ENCODE measurements at regions not wholly inside any gene's neighbourhood (a gene's known extent, or its start where the extent isn't known, plus 50 kb on each side); places are given as distances from the start of the nearest gene placed in this dataset.

GRCh38 chr11:129750343-129751292 is 65.0 kb upstream of the TMEM45B start:
- peaks cover 35% of the 10 kb centered on the region for H3K27me3 Mint-ChIP-seq (ENCODE audit: low read depth)
- DNase-seq = peak; percentile 81
- Histone ChIP-seq H4K5ac (ENCODE audit: insufficient read length, low read depth, low read length) (no peak overlapping the region), H3K4me1 (ENCODE audit: insufficient read depth, low read length) (no peaks in the 10 kb centered on the region), H2BK120ac (ENCODE audit: low read depth, low read length, poor library complexity, severe bottlenecking) (no peak overlapping the region), H2BK5ac (ENCODE audit: insufficient read length, low read length) (no peak overlapping the region), H3K27ac (ENCODE audit: insufficient read length, low read depth, low read length) (no peak overlapping the region), H2BK20ac (ENCODE audit: low read depth, low read length, poor library complexity, severe bottlenecking) (no peak overlapping the region), H3K14ac (ENCODE audit: insufficient read depth, low read length) (peak overlapping the region; percentile 74; the same call in 1 of the 2 replicates), H3K23me2 (ENCODE audit: insufficient read length, low read depth, low read length, poor library complexity, severe bottlenecking) (no peaks in the 10 kb centered on the region), H3K18ac (ENCODE audit: insufficient read length, low read depth, low read length) (peak overlapping the region; percentile 65), H3K79me1 (ENCODE audit: insufficient read depth, low read depth, low read length, poor library complexity, severe bottlenecking) (no peaks in the 10 kb centered on the region), H3K27me3 (ENCODE audit: insufficient read depth, low read length) (no peaks in the 10 kb centered on the region; the same call in 1 of the 2 replicates), H4K20me1 (ENCODE audit: control insufficient read depth, insufficient read depth, insufficient read length) (no peaks in the 10 kb centered on the region), H4K91ac (ENCODE audit: insufficient read length, low read depth, low read length) (no peak overlapping the region), H2BK12ac (ENCODE audit: insufficient read length, low read depth, low read length) (no peak overlapping the region), H2AFZ (ENCODE audit: low read length) (no peak overlapping the region), H3K4me2 (ENCODE audit: insufficient read depth, insufficient read length, low read length) (peak overlapping the region; percentile 30), H3T11ph (ENCODE audit: low read length) (no peak overlapping the region), H3K56ac (ENCODE audit: insufficient read length, low read depth, low read length) (no peak overlapping the region), H3K23ac (ENCODE audit: insufficient read length, low read depth, low read length) (no peak overlapping the region), H3K79me2 (ENCODE audit: insufficient read depth, low read length) (no peaks in the 10 kb centered on the region), H4K8ac (replicated peaks; ENCODE audit: insufficient read length, low read depth, low read length) (no peak overlapping the region), H2AK5ac (ENCODE audit: insufficient read length, low read length) (no peak overlapping the region), H3K9ac (ENCODE audit: extremely low read depth, insufficient read length, low read length) (no peak overlapping the region), H2BK15ac (ENCODE audit: low read depth, low read length) (no peak overlapping the region), H3K9me3 (ENCODE audit: control insufficient read depth, low read depth, low read length) (no peaks in the 10 kb centered on the region), H3K4ac (ENCODE audit: low read depth, low read length) (no peak overlapping the region)
- H3K9me3 Mint-ChIP-seq = peaks cover 18 to 20% of the 10 kb centered on the region in 2 experiments; a peak in 4 of 5 replicates
- peaks cover 0 to 5% (median 3%) of the 10 kb centered on the region in 3 experiments; a peak in 2 of 7 replicates for H3K36me3 Mint-ChIP-seq (ENCODE audit: insufficient read depth in 1 of 3, low read depth in 3 of 3)
- WGBS (ENCODE audit: extremely low coverage, insufficient read length, low lambda C conversion rate) = no CpG with 5 or more reads among the region's 57 CpGs
- peak overlapping the region in 1 of 2 experiments; percentile 43; a peak in 3 of 5 replicates for H3K4me3 Mint-ChIP-seq
- H3K4me1 Mint-ChIP-seq = no peaks in the 10 kb centered on the region
- peak; percentile 100 for TF ChIP-seq CTCF (conservative IDR thresholded peaks at IDR 0.05)
- no peak overlapping the region for H3K27ac Mint-ChIP-seq
